HCT116 (cell line): ENCODE measurements at regions not wholly inside any gene's neighbourhood (a gene's known extent, or its start where the extent isn't known, plus 50 kb on each side); places are given as distances from the start of the nearest gene placed in this dataset.

Experiments
- ATAC-seq: fragments of 200-7000 bp; cut with Tn5 transposase; 2 replicates; pipeline ENCODE4 v1.9.1; 2020; ENCODE audit warnings: mild to moderate bottlenecking, moderate library complexity
- BruUV-seq: library from RNA; stranded (reverse); fragments of 400-500 nt; replicated peaks from 2 replicates; lab custom pipeline; 2021; lab: Mats Ljungman, UMichigan
- CTCF ChIA-PET: fragments of 300-600 bp; sonication (Branson Sonifier 250); formaldehyde crosslinking; loops from one replicate; lab custom pipeline; 2021; ENCODE audit warnings: antibody characterized with exemption; lab: Charles Lee
- POLR2A ChIA-PET: fragments of 300-600, 350-600 bp; sonication (Branson Sonifier 250); formaldehyde crosslinking; loops from one replicate; lab custom pipeline; 2021; ENCODE audit warnings: antibody characterized with exemption; lab: Charles Lee
- RAD21 ChIA-PET, 2 experiments: fragments of 300-600 bp; sonication (Branson Sonifier 250); formaldehyde crosslinking; loops; one replicate each; lab custom pipeline; 2023; ENCODE audit warnings: low total read pairs in 2 of 2; ENCODE audit not compliant: uncharacterized antibody in 2 of 2, unreplicated experiment in 2 of 2, low non-redundant PET in 1 of 2; lab: Charles Lee
- DNase-seq: peaks from one replicate; pipeline ENCODE4 v3.0.0-alpha.2; 2010; ENCODE audit warnings: low read depth, low spot score
- H2AFZ ChIP-seq: fragments of 200-600 bp; shearing (Covaris generic), sonication (generic); 2 replicates; pipeline ENCODE4 v1.6.1; 2017; ENCODE audit warnings: low read depth, mixed run types, mixed read lengths, antibody characterized with exemption, low read length; ENCODE audit not compliant: poor library complexity, severe bottlenecking
- H3K27ac ChIP-seq: 2 replicates; pipeline ENCODE4 v1.5.1; 2012; ENCODE audit warnings: low read depth, low read length
- H3K27me3 ChIP-seq: fragments of 200-600 bp; sonication (generic); 2 replicates; pipeline ENCODE4 v1.6.1; 2016; ENCODE audit warnings: mixed run types, low read length, mixed read lengths; ENCODE audit not compliant: insufficient read depth
- H3K36me3 ChIP-seq, 2 experiments: fragments of 200-500 bp in 1 of 2; fragments of 200-600 bp in 1 of 2; sonication (Bioruptor generic) in 1 of 2; sonication (generic) in 1 of 2; 2 replicates each; pipeline versions ENCODE4 v1.5.1 to v1.6.1; 2014 to 2016; ENCODE audit warnings: low read length in 2 of 2, inconsistent platforms in 1 of 2, mixed read lengths in 1 of 2, mixed run types in 1 of 2; ENCODE audit not compliant: insufficient read depth in 2 of 2, control insufficient read depth in 1 of 2
- H3K4me1 ChIP-seq, 2 experiments: fragments of 200-600 bp in 1 of 2; sonication (generic) in 1 of 2; 2 replicates each; pipeline versions ENCODE4 v1.5.1 to v1.6.1; 2012 to 2017; ENCODE audit warnings: low read length in 2 of 2, inconsistent platforms in 1 of 2, mild to moderate bottlenecking in 1 of 2, mixed read lengths in 1 of 2, mixed run types in 1 of 2, moderate library complexity in 1 of 2; ENCODE audit not compliant: insufficient read depth in 2 of 2, control insufficient read depth in 1 of 2
- H3K4me2 ChIP-seq: fragments of 200-600 bp; sonication (generic); 2 replicates; pipeline ENCODE4 v1.6.1; 2017; ENCODE audit warnings: mixed run types, low read length, mixed read lengths
- H3K4me3 ChIP-seq, 2 experiments: fragments of 200-600 bp in 1 of 2; sonication (generic) in 1 of 2; replicated peaks in 1 of 2; 2 replicates each; pipeline ENCODE4 v1.5.1; 2011 to 2016; ENCODE audit warnings: low read length in 2 of 2, control low read depth in 1 of 2, low read depth in 1 of 2, mild to moderate bottlenecking in 1 of 2, mixed read lengths in 1 of 2, mixed run types in 1 of 2
- H3K79me2 ChIP-seq: fragments of 200-600 bp; sonication (generic); 2 replicates; pipeline ENCODE4 v1.6.1; 2017; ENCODE audit warnings: mild to moderate bottlenecking, mixed run types, low read length, moderate library complexity, mixed read lengths; ENCODE audit not compliant: insufficient read depth
- H3K9ac ChIP-seq: fragments of 200-600 bp; sonication (generic); 2 replicates; pipeline ENCODE4 v1.6.1; 2016; ENCODE audit warnings: low read length, mixed read lengths
- H3K9me2 ChIP-seq: fragments of 200-600 bp; sonication (generic), shearing (Covaris generic); 2 replicates; pipeline ENCODE4 v1.6.1; 2017; ENCODE audit warnings: mixed run types, mild to moderate bottlenecking, moderate library complexity; ENCODE audit not compliant: insufficient read depth
- H3K9me3 ChIP-seq, 2 experiments: fragments of 200-500 bp in 1 of 2; fragments of 200-600 bp in 1 of 2; sonication (Bioruptor generic) in 1 of 2; sonication (generic) in 1 of 2; 2 replicates each; pipeline ENCODE4 v1.6.1; 2014 to 2017; ENCODE audit warnings: low read length in 2 of 2, mixed read lengths in 2 of 2, inconsistent platforms in 1 of 2, low read depth in 1 of 2, mild to moderate bottlenecking in 1 of 2, mixed run types in 1 of 2, moderate library complexity in 1 of 2; ENCODE audit not compliant: control insufficient read depth in 1 of 2, insufficient read depth in 1 of 2
- H4K20me1 ChIP-seq: fragments of 200-600 bp; sonication (generic), shearing (Covaris generic); 2 replicates; pipeline ENCODE4 v1.6.1; 2017; ENCODE audit warnings: mixed run types, mild to moderate bottlenecking, moderate library complexity; ENCODE audit not compliant: insufficient read depth
- ATF3 ChIP-seq: IDR thresholded peaks from 2 replicates; pipeline ENCODE4 v1.6.1; 2012
- CEBPB ChIP-seq: IDR thresholded peaks from 2 replicates; pipeline ENCODE4 v1.6.1; 2012; ENCODE audit warnings: low read depth
- CTCF ChIP-seq, 3 experiments: fragments of 200-600 bp in 1 of 3; sonication (generic) in 1 of 3; IDR thresholded peaks in 2 of 3; conservative IDR thresholded peaks in 1 of 3; 2 replicates each; pipeline ENCODE4 v1.5.1; 2012 to 2017; ENCODE audit warnings: low read depth in 2 of 3, low read length in 2 of 3, antibody characterized with exemption in 1 of 3, borderline replicate concordance in 1 of 3, control low read depth in 1 of 3, mild to moderate bottlenecking in 1 of 3, mixed read lengths in 1 of 3, mixed run types in 1 of 3, moderate library complexity in 1 of 3; ENCODE audit not compliant: insufficient read depth in 1 of 3
- EGR1 ChIP-seq: IDR thresholded peaks from 2 replicates; pipeline ENCODE4 v1.6.1; 2012; ENCODE audit warnings: low read depth
- ELF1 ChIP-seq: IDR thresholded peaks from 2 replicates; pipeline ENCODE4 v1.6.1; 2012; ENCODE audit warnings: low read depth, borderline replicate concordance
- EZH2 ChIP-seq: fragments of 200-600 bp; sonication (generic); IDR thresholded peaks from 2 replicates; pipeline ENCODE4 v1.6.1; 2017; ENCODE audit warnings: antibody characterized with exemption, mixed run types
- EZH2phosphoT487 ChIP-seq: fragments of 200-600 bp; IDR thresholded peaks from 2 replicates; pipeline ENCODE4 v1.6.1; 2018; ENCODE audit warnings: antibody characterized with exemption, borderline replicate concordance
- FOSL1 ChIP-seq: IDR thresholded peaks from 2 replicates; pipeline ENCODE4 v1.6.1; 2012; ENCODE audit warnings: low read depth
- JUND ChIP-seq: IDR thresholded peaks from 2 replicates; pipeline ENCODE4 v1.6.1; 2012
- MAX ChIP-seq: IDR thresholded peaks from 2 replicates; pipeline ENCODE4 v1.6.1; 2012
- POLR2A ChIP-seq: IDR thresholded peaks from 2 replicates; pipeline ENCODE4 v1.7.0; 2011; ENCODE audit warnings: borderline replicate concordance; ENCODE audit not compliant: insufficient read depth, insufficient read length; ENCODE audit errors: extremely low read depth
- POLR2AphosphoS5 ChIP-seq: IDR thresholded peaks from 2 replicates; pipeline ENCODE4 v1.6.1; 2011; ENCODE audit warnings: mild to moderate bottlenecking, low read depth, low read length, moderate library complexity
- RAD21 ChIP-seq: IDR thresholded peaks from 2 replicates; pipeline ENCODE4 v1.6.1; 2012; ENCODE audit warnings: low read depth, mild to moderate bottlenecking
- REST ChIP-seq: IDR thresholded peaks from 2 replicates; pipeline ENCODE4 v1.6.1; 2012; ENCODE audit warnings: low read depth
- SIN3A ChIP-seq: IDR thresholded peaks from 2 replicates; pipeline ENCODE4 v1.6.1; 2012; ENCODE audit warnings: low read depth
- SP1 ChIP-seq: IDR thresholded peaks from 2 replicates; pipeline ENCODE4 v1.6.1; 2012; ENCODE audit warnings: low read depth
- TCF7L2 ChIP-seq: IDR thresholded peaks from 2 replicates; pipeline ENCODE4 v1.7.0; 2011; ENCODE audit warnings: borderline replicate concordance, inconsistent platforms; ENCODE audit not compliant: insufficient read depth, insufficient read length; ENCODE audit errors: extremely low read depth
- YY1 ChIP-seq: IDR thresholded peaks from 2 replicates; pipeline ENCODE4 v1.6.1; 2011; ENCODE audit warnings: low read length, low read depth, moderate library complexity, mild to moderate bottlenecking; ENCODE audit not compliant: insufficient replicate concordance; ENCODE audit errors: extremely low read depth
- ZBTB33 ChIP-seq: IDR thresholded peaks from 2 replicates; pipeline ENCODE4 v1.6.1; 2011; ENCODE audit warnings: mild to moderate bottlenecking, low read length, moderate library complexity; ENCODE audit not compliant: insufficient replicate concordance; ENCODE audit errors: extremely low read depth
- ZNF274 ChIP-seq: fragments of 200-500 bp; sonication (Bioruptor generic); IDR thresholded peaks from 2 replicates; pipeline ENCODE4 v1.6.1; 2014; ENCODE audit warnings: mild to moderate bottlenecking, low read depth, low read length, inconsistent platforms
- intact Hi-C: fragments of 100-400 bp; cut with micrococcal nuclease; formaldehyde crosslinking; loops from 2 replicates; pipeline ENCODE4 v1.10.0; 2022

- CTCF ChIA-PET = no interaction called here
- no peak for TF ChIP-seq RAD21
- no peak for TF ChIP-seq ZBTB33
- no peak for TF ChIP-seq SP1
- TF ChIP-seq CTCF (IDR thresholded peaks at IDR 0.05 in 2 of 3, conservative IDR thresholded peaks at IDR 0.05 in 1 of 3; ENCODE audit: borderline replicate concordance in 1 of 3, insufficient read depth in 1 of 3, low read depth in 2 of 3, low read length in 2 of 3) = no peak
- TF ChIP-seq EGR1 = no peak
- TF ChIP-seq ATF3 = no peak
- no peak for TF ChIP-seq POLR2AphosphoS5
- no peak for TF ChIP-seq YY1
- no peak for TF ChIP-seq EZH2phosphoT487
- TF ChIP-seq ELF1 = no peak
- no peak for TF ChIP-seq SIN3A
- no peak for TF ChIP-seq POLR2A
- TF ChIP-seq CEBPB = no peak
- no peak for TF ChIP-seq TCF7L2
- no peak for TF ChIP-seq FOSL1
- no peak for TF ChIP-seq ZNF274
- TF ChIP-seq REST = no peak
- no peak for TF ChIP-seq MAX
- TF ChIP-seq EZH2 = no peak
- TF ChIP-seq JUND = no peak
Observed at GRCh38 chr16:9249534-9249933, 158.1 kb downstream of the HAPSTR1 start.

More at GRCh38 chr16:9249534-9249933, 158.1 kb downstream of the HAPSTR1 start:
- Histone ChIP-seq H3K36me3 (no peaks in the 10 kb centered on the region), H3K9ac (no peak overlapping the region), H3K4me3 (no peak overlapping the region), H3K79me2 (no peaks in the 10 kb centered on the region), H3K27me3 (peaks cover 19% of the 10 kb centered on the region), H3K4me1 (no peaks in the 10 kb centered on the region), H3K4me2 (no peak overlapping the region), H3K9me3 (no peaks in the 10 kb centered on the region), H4K20me1 (no peaks in the 10 kb centered on the region), H3K27ac (no peak overlapping the region), H3K9me2 (no peaks in the 10 kb centered on the region), H2AFZ (no peak overlapping the region)
- no TSS peak for BruUV-seq
- POLR2A ChIA-PET = no interaction called here
- RAD21 ChIA-PET = no interaction called here
- no peak for DNase-seq
- intact Hi-C loops = no loop called here
- no peak for ATAC-seq
